Neural crest cell (in vitro differentiated cells): ENCODE measurements at regions not wholly inside any gene's neighbourhood (a gene's known extent, or its start where the extent isn't known, plus 50 kb on each side); places are given as distances from the start of the nearest gene placed in this dataset.

Source experiments
- DNase-seq: peaks from one replicate; pipeline ENCODE4 v3.0.0; 2021; ENCODE audit warnings: low read depth, mixed read lengths, low spot score
- H3K27ac Mint-ChIP-seq: one replicate; pipeline ENCODE4 v1.8.0; 2021; ENCODE audit warnings: mild to moderate bottlenecking, mixed read lengths; ENCODE audit not compliant: unreplicated experiment
- H3K27me3 Mint-ChIP-seq: 2 replicates; pipeline ENCODE4 v1.8.0; 2021; ENCODE audit warnings: low read depth, mild to moderate bottlenecking, mixed read lengths
- H3K36me3 Mint-ChIP-seq: 2 replicates; pipeline ENCODE4 v1.8.0; 2021; ENCODE audit warnings: low read depth, mild to moderate bottlenecking, mixed read lengths
- H3K4me1 Mint-ChIP-seq: 2 replicates; pipeline ENCODE4 v1.8.0; 2021; ENCODE audit warnings: mixed read lengths
- H3K4me3 Mint-ChIP-seq: one replicate; pipeline ENCODE4 v1.8.0; 2021; ENCODE audit warnings: mild to moderate bottlenecking, mixed read lengths
- H3K9me3 Mint-ChIP-seq: 2 replicates; pipeline ENCODE4 v1.8.0; 2021; ENCODE audit warnings: mixed read lengths
- TF ChIP-seq, protein P1 (sequence below): fragments of 200-600 bp; sonication (generic); conservative IDR thresholded peaks from 2 replicates; pipeline ENCODE4 v1.5.0; 2021; ENCODE audit warnings: antibody characterized with exemption, mild to moderate bottlenecking

DNA sequence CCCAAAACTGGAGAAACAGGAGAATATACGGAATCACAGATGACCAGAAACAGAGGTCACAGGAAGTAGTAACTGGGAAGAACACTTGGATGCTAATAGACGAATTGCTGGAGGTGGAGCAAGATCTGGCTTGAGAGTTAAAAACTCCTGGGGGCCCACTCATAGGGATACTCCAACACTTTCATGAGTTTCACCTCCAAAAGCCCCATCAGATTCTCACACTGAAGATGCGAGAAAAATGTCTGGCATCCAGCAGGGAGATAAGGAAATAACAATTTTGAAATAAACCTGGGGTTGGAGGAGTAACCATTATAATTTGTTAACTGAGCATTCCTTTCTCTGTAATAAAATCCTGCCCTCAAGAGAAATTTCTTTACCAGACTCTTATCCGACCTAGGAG is 154.0 kb downstream of the ANXA2 start:
- Mint-ChIP-seq H3K4me3 (no peak overlapping the region), H3K36me3 (peaks cover 6% of the 10 kb centered on the region), H3K27ac (no peak overlapping the region), H3K27me3 (peaks cover 5% of the 10 kb centered on the region), H3K9me3 (peaks cover 9% of the 10 kb centered on the region), H3K4me1 (no peaks in the 10 kb centered on the region)
- no peak for DNase-seq
- TF ChIP-seq, protein P1, sequence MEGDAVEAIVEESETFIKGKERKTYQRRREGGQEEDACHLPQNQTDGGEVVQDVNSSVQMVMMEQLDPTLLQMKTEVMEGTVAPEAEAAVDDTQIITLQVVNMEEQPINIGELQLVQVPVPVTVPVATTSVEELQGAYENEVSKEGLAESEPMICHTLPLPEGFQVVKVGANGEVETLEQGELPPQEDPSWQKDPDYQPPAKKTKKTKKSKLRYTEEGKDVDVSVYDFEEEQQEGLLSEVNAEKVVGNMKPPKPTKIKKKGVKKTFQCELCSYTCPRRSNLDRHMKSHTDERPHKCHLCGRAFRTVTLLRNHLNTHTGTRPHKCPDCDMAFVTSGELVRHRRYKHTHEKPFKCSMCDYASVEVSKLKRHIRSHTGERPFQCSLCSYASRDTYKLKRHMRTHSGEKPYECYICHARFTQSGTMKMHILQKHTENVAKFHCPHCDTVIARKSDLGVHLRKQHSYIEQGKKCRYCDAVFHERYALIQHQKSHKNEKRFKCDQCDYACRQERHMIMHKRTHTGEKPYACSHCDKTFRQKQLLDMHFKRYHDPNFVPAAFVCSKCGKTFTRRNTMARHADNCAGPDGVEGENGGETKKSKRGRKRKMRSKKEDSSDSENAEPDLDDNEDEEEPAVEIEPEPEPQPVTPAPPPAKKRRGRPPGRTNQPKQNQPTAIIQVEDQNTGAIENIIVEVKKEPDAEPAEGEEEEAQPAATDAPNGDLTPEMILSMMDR: no peak

DNA sequence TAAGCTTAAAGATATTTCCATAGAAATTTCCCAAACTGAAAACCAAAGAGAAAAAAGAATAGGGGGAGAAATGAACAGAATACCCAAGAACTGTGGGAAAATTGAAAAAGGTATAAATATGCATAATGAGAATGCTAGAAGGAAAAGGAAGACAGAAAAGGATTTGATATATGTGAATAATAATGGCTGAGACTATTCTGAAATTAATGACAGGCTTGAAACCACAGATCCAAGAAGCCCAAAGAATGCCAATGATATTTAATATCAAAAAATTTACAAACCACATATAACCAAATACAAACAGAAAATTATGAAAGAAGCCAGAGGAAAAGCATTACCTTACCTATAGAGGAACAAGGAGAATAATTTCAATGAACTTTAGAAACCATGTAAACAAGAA is 153.0 kb downstream of the ANXA2 start:
- DNase-seq: no peak
- Mint-ChIP-seq H3K27me3 (peaks cover 5% of the 10 kb centered on the region), H3K4me1 (no peaks in the 10 kb centered on the region), H3K4me3 (no peak overlapping the region), H3K36me3 (peaks cover 3% of the 10 kb centered on the region), H3K27ac (no peak overlapping the region), H3K9me3 (peaks cover 3% of the 10 kb centered on the region)
- TF ChIP-seq, protein P1: no peak

DNA sequence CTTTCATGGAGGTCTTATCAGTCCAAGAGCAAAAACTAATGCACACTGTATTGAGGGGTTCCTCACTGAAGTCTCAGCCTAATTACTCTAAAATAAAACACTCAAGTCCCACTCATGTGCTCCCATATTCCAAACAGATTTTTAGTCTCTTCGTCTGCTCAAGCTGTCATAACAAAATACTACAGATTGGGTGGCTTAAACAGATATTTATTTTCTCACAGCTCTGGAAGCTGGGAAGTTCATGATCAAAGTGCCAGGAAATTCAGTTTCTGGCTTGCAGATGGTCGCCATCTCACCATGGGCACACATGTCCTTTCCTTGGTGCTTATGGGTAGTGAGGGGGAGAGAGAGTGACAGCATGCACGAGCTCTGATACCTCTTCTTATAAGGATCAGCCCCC is 147.5 kb downstream of the ANXA2 start:
- Mint-ChIP-seq H3K27me3 (peaks cover 2% of the 10 kb centered on the region), H3K9me3 (no peaks in the 10 kb centered on the region), H3K36me3 (no peaks in the 10 kb centered on the region), H3K4me1 (peaks cover 16% of the 10 kb centered on the region), H3K4me3 (no peak overlapping the region), H3K27ac (no peak overlapping the region)
- TF ChIP-seq, protein P1: no peak
- no peak for DNase-seq

DNA sequence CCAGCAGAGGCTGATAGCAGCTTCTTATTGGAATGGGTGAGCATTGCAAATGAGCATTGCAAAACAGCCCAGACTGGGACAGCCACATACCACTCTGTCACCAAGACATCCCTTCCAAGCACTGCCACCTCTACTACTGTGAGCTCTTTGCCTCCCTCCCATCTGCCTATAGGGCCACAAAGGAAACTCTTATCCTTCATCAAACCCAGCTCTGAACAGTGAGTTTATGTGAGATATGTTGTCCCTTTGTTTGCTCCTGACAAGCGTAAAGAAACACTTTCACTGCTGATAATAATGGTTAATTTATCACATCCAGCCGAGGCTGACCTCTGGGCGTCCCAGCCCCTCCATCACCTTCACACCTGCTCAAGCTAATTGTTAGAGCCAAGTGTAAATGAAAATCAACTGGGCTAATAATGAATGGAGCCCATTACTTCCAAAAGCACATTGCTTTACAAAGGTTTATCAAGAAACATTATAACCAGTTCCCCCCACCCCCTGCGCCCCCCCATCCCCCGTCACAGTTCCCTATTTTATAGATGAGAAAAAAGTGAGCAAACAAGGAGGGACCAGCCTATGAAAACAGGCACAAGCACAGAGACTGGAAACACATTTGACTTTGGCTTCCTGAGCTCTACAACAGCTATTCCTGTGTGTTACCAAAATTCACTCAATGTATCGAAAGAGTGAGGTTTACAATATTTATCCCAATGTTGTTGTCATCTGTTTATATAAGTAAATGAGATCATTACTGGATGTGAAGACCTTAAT is 146.3 kb downstream of the ANXA2 start:
- H3K27me3 Mint-ChIP-seq: no peaks in the 10 kb centered on the region
- H3K9me3 Mint-ChIP-seq: no peaks in the 10 kb centered on the region
- no peak overlapping the region for H3K27ac Mint-ChIP-seq
- no peak for DNase-seq
- no peak overlapping the region for H3K4me3 Mint-ChIP-seq
- no peaks in the 10 kb centered on the region for H3K36me3 Mint-ChIP-seq
- H3K4me1 Mint-ChIP-seq: peaks cover 16% of the 10 kb centered on the region
- TF ChIP-seq, protein P1: no peak

DNA sequence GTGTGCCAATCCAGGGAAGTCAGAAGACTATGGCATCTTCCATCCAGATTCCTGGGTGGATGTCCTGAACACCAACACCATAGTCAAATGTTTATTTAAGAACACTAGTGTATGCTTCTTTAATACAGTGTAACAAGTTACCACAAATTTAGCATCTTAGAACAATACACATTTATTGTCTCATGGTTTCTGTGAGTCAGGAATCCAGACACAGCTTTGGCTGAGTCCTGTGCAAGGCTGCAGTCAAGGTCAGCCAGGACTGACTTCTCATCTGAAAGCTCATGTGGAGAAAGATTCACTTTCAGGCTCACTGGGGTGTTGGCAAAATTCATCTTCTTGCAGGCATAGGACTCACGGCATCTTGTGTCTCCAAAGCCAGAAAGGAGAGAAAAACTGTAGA is 143.4 kb downstream of the ANXA2 start:
- H3K4me3 Mint-ChIP-seq: no peak overlapping the region
- no peaks in the 10 kb centered on the region for H3K27me3 Mint-ChIP-seq
- no peak overlapping the region for H3K27ac Mint-ChIP-seq
- TF ChIP-seq, protein P1: no peak
- no peak for DNase-seq
- no peaks in the 10 kb centered on the region for H3K36me3 Mint-ChIP-seq
- no peaks in the 10 kb centered on the region for H3K9me3 Mint-ChIP-seq
- H3K4me1 Mint-ChIP-seq: peaks cover 16% of the 10 kb centered on the region
